GM12873 (cell line): ENCODE measurements at regions not wholly inside any gene's neighbourhood (a gene's known extent, or its start where the extent isn't known, plus 50 kb on each side); places are given as distances from the start of the nearest gene placed in this dataset.
A peak's percentile ranks its signal among the peaks of the same experiment; 100 is the strongest.

Experiments used
- TF ChIP-seq, protein P1 (sequence below): IDR thresholded peaks from 2 replicates; pipeline ENCODE4 v1.5.1; 2012; ENCODE audit warnings: low read depth, mild to moderate bottlenecking, moderate library complexity, low read length, control low read depth; ENCODE audit not compliant: insufficient read depth; ENCODE audit errors: missing control alignments

DNA sequence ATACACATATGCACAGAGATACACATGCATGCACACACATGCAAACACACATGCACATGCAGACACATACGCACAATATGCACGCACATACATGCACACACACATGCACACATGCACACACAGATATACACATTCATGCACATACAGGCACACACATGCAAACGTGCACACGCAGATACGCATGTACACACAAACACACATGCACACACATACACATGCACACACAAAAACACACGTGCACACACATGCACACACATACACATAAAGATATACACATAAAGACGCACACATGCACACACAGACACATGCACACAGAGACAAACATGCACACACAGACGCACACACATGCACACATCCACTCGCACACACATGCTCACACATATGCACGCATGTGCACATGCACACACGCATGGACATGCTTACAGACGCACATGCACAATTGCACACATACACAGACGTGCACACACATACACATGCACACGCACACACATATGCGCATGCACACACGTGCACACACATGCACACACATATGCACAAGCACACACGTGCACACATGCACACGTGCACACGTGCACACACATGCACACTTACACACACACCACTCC lies 145.2 kb downstream of the ADRA2C start:
- TF ChIP-seq, protein P1, sequence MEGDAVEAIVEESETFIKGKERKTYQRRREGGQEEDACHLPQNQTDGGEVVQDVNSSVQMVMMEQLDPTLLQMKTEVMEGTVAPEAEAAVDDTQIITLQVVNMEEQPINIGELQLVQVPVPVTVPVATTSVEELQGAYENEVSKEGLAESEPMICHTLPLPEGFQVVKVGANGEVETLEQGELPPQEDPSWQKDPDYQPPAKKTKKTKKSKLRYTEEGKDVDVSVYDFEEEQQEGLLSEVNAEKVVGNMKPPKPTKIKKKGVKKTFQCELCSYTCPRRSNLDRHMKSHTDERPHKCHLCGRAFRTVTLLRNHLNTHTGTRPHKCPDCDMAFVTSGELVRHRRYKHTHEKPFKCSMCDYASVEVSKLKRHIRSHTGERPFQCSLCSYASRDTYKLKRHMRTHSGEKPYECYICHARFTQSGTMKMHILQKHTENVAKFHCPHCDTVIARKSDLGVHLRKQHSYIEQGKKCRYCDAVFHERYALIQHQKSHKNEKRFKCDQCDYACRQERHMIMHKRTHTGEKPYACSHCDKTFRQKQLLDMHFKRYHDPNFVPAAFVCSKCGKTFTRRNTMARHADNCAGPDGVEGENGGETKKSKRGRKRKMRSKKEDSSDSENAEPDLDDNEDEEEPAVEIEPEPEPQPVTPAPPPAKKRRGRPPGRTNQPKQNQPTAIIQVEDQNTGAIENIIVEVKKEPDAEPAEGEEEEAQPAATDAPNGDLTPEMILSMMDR, result no peak

- TF ChIP-seq, protein P1, result no peak
These were observed 170.0 kb downstream of the ADRA2C start for GRCh38 chr4:3936184-3936583.

DNA sequence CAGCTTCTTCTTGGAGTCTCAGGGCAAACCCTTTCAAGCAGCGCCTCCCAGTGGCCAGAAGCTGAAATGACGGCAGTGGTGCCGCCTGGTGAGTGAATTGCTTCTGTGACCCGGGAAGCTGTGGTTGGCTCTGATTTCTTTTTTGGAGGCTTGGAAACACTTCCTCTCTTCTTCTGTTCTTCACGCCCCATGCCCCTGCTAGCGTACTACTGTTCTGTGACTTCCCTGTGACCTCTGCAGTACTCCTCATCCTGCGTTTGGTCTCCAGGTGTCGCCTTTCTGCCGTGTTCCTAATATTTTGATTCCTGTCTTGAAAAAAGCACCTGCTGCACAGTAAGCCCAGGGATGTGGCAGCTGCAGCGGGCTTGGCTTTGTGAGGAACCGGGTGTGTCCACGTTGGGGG lies 176.4 kb downstream of the ADRA2C start:
- TF ChIP-seq, protein P1, result peak; percentile 56

- TF ChIP-seq, protein P1, result no peak
These were observed 179.5 kb downstream of the ADRA2C start for GRCh38 chr4:3945511-3946290.

DNA sequence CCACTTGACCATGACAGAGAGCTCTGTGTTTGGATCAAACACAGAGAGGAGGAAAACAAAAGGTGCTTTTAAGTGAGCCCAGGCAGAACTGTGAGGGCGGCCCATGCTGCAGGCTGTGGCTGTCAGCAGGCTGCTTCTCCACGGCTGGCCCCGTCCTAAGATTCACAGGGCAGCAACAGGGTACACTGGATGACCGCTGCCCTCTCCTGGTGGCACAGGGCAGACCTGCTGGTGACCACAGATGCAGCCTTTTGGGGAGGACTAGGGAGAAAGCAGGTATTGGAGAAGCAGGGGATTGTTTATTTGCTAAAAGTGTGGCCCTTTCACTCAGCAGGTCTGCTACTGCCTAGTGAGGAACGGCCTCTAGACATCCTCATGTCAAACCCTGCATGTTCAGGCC lies 183.7 kb downstream of the ADRA2C start:
- TF ChIP-seq, protein P1, result peak; percentile 34

- TF ChIP-seq, protein P1, result peak; percentile 67
These were observed 119.2 kb downstream of the OTOP1 start for GRCh38 chr4:4107411-4108107.
